ENCODE measurements at regions not wholly inside any gene's neighbourhood (a gene's known extent, or its start where the extent isn't known, plus 50 kb on each side); places are given as distances from the start of the nearest gene placed in this dataset.

GRCh38 chr1:60411591-60411990 is 338.0 kb upstream of the C1orf87 start:
- no peak for DNase-seq

GRCh38 chr1:60402816-60403215 is 329.2 kb upstream of the C1orf87 start:
- no peak for DNase-seq

- DNase-seq, result no peak
Observed at GRCh38 chr1:60402216-60402615, 328.6 kb upstream of the C1orf87 start.

GRCh38 chr1:60394436-60394835 is 320.9 kb upstream of the C1orf87 start:
- no peak for DNase-seq

GRCh38 chr1:60390593-60391282 is 317.2 kb upstream of the C1orf87 start:
- no peak for DNase-seq

GRCh38 chr1:60388092-60388987 is 314.8 kb upstream of the C1orf87 start:
- DNase-seq, result no peak

- DNase-seq, result no peak
Observed at GRCh38 chr1:60387175-60387574, 313.6 kb upstream of the C1orf87 start.

- DNase-seq, result no peak
Observed at GRCh38 chr1:60386249-60386648, 312.7 kb upstream of the C1orf87 start.

- DNase-seq, result no peak
Observed at GRCh38 chr1:60376196-60376595, 302.6 kb upstream of the C1orf87 start.

GRCh38 chr1:60374537-60374936 is 301.0 kb upstream of the C1orf87 start:
- DNase-seq, result no peak

- DNase-seq, result no peak
Observed at GRCh38 chr1:60367532-60367931, 294.0 kb upstream of the C1orf87 start.

- DNase-seq, result no peak
Observed at GRCh38 chr1:60359431-60359830, 285.9 kb upstream of the C1orf87 start.

GRCh38 chr1:60350531-60350930 is 277.0 kb upstream of the C1orf87 start:
- no peak for DNase-seq

GRCh38 chr1:60348884-60349283 is 275.3 kb upstream of the C1orf87 start:
- no peak for DNase-seq

GRCh38 chr1:60345621-60346020 is 272.1 kb upstream of the C1orf87 start:
- no peak for DNase-seq

- no peak for DNase-seq
Observed at GRCh38 chr1:60345049-60345448, 271.5 kb upstream of the C1orf87 start.

GRCh38 chr1:60343736-60344135 is 270.2 kb upstream of the C1orf87 start:
- DNase-seq, result no peak

- DNase-seq, result no peak
Observed at GRCh38 chr1:60342569-60342968, 269.0 kb upstream of the C1orf87 start.

- DNase-seq, result no peak
Observed at GRCh38 chr1:60341274-60341673, 267.7 kb upstream of the C1orf87 start.

- no peak for DNase-seq
Observed at GRCh38 chr1:60331647-60332046, 258.1 kb upstream of the C1orf87 start.

GRCh38 chr1:60329651-60330050 is 256.1 kb upstream of the C1orf87 start:
- no peak for DNase-seq

- DNase-seq, result no peak
Observed at GRCh38 chr1:60311838-60312237, 238.3 kb upstream of the C1orf87 start.

- DNase-seq, result no peak
Observed at GRCh38 chr1:60299581-60299980, 226.0 kb upstream of the C1orf87 start.

GRCh38 chr1:60298290-60298689 is 224.7 kb upstream of the C1orf87 start:
- DNase-seq, result no peak
